SK-N-SH (cell line): ENCODE measurements at regions not wholly inside any gene's neighbourhood (a gene's known extent, or its start where the extent isn't known, plus 50 kb on each side); places are given as distances from the start of the nearest gene placed in this dataset.

Experiments
- TEAD4 ChIP-seq: IDR thresholded peaks from 2 replicates; pipeline ENCODE4 v1.4.0; 2012; ENCODE audit warnings: mild to moderate bottlenecking, borderline replicate concordance; ENCODE audit not compliant: insufficient read depth
- YY1 ChIP-seq: IDR thresholded peaks from 2 replicates; pipeline ENCODE4 v1.4.0; 2012; ENCODE audit warnings: low read depth, mild to moderate bottlenecking
- TF ChIP-seq, protein P1 (sequence below): fragments of 200-600 bp; sonication (generic); IDR thresholded peaks from 2 replicates; pipeline ENCODE4 v1.6.1; 2017; ENCODE audit warnings: antibody characterized with exemption, mild to moderate bottlenecking, moderate library complexity
- TF ChIP-seq, protein P2 (sequence below): IDR thresholded peaks from 2 replicates; pipeline ENCODE4; 2012
- TF ChIP-seq, protein P3 (sequence below): fragments of 150-350 bp; IDR thresholded peaks from 2 replicates; pipeline ENCODE4 v1.6.1; 2017; ENCODE audit warnings: antibody characterized with exemption, low read length, low read depth, borderline replicate concordance
- TF ChIP-seq, protein P4 (sequence below): IDR thresholded peaks from 2 replicates; pipeline ENCODE4 v1.4.0; 2012; ENCODE audit warnings: low read depth, borderline replicate concordance

DNA sequence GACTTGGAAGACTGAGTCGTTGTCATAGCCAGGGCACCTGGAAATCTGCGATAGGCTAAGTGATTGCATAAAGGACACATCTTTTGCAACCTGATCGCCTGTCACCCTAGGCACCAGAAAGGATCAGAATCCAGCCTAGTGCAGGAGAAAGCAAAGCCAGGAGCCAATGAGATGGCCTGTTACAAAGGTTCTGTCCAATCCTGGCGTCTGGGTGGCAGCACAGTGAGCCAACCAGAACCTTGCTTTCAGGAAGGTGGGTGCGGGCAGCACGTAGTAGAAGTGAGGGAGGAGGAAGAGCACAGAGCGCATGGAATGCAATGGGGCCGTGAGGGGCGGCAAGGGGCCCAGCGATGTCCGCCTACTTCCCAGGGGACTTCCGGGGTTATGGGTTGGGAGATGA is 120.4 kb upstream of the GGTLC1 start:
- TF ChIP-seq, protein P1, sequence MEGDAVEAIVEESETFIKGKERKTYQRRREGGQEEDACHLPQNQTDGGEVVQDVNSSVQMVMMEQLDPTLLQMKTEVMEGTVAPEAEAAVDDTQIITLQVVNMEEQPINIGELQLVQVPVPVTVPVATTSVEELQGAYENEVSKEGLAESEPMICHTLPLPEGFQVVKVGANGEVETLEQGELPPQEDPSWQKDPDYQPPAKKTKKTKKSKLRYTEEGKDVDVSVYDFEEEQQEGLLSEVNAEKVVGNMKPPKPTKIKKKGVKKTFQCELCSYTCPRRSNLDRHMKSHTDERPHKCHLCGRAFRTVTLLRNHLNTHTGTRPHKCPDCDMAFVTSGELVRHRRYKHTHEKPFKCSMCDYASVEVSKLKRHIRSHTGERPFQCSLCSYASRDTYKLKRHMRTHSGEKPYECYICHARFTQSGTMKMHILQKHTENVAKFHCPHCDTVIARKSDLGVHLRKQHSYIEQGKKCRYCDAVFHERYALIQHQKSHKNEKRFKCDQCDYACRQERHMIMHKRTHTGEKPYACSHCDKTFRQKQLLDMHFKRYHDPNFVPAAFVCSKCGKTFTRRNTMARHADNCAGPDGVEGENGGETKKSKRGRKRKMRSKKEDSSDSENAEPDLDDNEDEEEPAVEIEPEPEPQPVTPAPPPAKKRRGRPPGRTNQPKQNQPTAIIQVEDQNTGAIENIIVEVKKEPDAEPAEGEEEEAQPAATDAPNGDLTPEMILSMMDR: no peak
- TF ChIP-seq YY1 (no peak), TEAD4 (no peak)
- TF ChIP-seq, protein P2, sequence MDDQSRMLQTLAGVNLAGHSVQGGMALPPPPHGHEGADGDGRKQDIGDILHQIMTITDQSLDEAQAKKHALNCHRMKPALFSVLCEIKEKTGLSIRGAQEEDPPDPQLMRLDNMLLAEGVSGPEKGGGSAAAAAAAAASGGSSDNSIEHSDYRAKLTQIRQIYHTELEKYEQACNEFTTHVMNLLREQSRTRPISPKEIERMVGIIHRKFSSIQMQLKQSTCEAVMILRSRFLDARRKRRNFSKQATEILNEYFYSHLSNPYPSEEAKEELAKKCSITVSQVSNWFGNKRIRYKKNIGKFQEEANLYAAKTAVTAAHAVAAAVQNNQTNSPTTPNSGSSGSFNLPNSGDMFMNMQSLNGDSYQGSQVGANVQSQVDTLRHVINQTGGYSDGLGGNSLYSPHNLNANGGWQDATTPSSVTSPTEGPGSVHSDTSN: no peak
- TF ChIP-seq, protein P3, sequence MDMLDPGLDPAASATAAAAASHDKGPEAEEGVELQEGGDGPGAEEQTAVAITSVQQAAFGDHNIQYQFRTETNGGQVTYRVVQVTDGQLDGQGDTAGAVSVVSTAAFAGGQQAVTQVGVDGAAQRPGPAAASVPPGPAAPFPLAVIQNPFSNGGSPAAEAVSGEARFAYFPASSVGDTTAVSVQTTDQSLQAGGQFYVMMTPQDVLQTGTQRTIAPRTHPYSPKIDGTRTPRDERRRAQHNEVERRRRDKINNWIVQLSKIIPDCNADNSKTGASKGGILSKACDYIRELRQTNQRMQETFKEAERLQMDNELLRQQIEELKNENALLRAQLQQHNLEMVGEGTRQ: no peak
- TF ChIP-seq, protein P4, sequence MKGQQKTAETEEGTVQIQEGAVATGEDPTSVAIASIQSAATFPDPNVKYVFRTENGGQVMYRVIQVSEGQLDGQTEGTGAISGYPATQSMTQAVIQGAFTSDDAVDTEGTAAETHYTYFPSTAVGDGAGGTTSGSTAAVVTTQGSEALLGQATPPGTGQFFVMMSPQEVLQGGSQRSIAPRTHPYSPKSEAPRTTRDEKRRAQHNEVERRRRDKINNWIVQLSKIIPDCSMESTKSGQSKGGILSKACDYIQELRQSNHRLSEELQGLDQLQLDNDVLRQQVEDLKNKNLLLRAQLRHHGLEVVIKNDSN: no peak
